Keratinocyte (primary cell): ENCODE measurements at regions not wholly inside any gene's neighbourhood (a gene's known extent, or its start where the extent isn't known, plus 50 kb on each side); places are given as distances from the start of the nearest gene placed in this dataset.

Source experiments
- DNase-seq: peaks from one replicate; pipeline ENCODE4 v3.0.0-alpha.2; 2011; ENCODE audit warnings: low read depth, missing footprints, low spot score
- FAIRE-seq: peaks from 2 replicates; lab custom pipeline; 2011; peaks lifted over from hg19 to GRCh38; lab: Jason Lieb, UNC
- H2AFZ ChIP-seq: 2 replicates; pipeline ENCODE4 v1.6.0; 2012; ENCODE audit warnings: low read length, control low read depth, inconsistent platforms; ENCODE audit not compliant: control insufficient read depth
- H3K27ac ChIP-seq: 2 replicates; pipeline ENCODE4 v1.5.1; 2011; ENCODE audit warnings: low read length; ENCODE audit not compliant: control insufficient read depth, insufficient read depth
- H3K27me3 ChIP-seq: 3 replicates; pipeline ENCODE4 v1.6.0; 2011; ENCODE audit warnings: low read length; ENCODE audit not compliant: control insufficient read depth, insufficient read depth; ENCODE audit errors: extremely low read depth
- H3K36me3 ChIP-seq, 2 experiments: 2 replicates in 1 of 2; 3 replicates in 1 of 2; pipeline ENCODE4 v1.5.1; 2011; ENCODE audit warnings: low read length in 2 of 2, mild to moderate bottlenecking in 1 of 2; ENCODE audit not compliant: control insufficient read depth in 2 of 2, insufficient read depth in 2 of 2; ENCODE audit errors: extremely low read depth in 1 of 2
- H3K4me1 ChIP-seq: 3 replicates; pipeline ENCODE4 v1.5.1; 2011; ENCODE audit warnings: low read length; ENCODE audit not compliant: control insufficient read depth, insufficient read depth; ENCODE audit errors: extremely low read depth
- H3K4me2 ChIP-seq: 3 replicates; pipeline ENCODE4 v1.6.0; 2011; ENCODE audit warnings: low read depth, low read length; ENCODE audit not compliant: control insufficient read depth, insufficient read depth; ENCODE audit errors: extremely low read depth
- H3K4me3 ChIP-seq, 3 experiments: fragments of 200-600 bp in 1 of 3; sonication (generic) in 1 of 3; 2 replicates in 2 of 3; 3 replicates in 1 of 3; pipeline ENCODE4 v1.5.1; 2011 to 2016; ENCODE audit warnings: low read length in 3 of 3, mild to moderate bottlenecking in 3 of 3, control low read depth in 2 of 3, inconsistent platforms in 1 of 3, low read depth in 1 of 3, mixed read lengths in 1 of 3, mixed run types in 1 of 3, moderate library complexity in 1 of 3; ENCODE audit not compliant: control insufficient read depth in 2 of 3, insufficient read depth in 2 of 3; ENCODE audit errors: extremely low read depth in 1 of 3
- H3K79me2 ChIP-seq: 2 replicates; pipeline ENCODE4 v1.6.0; 2012; ENCODE audit warnings: low read length; ENCODE audit not compliant: control insufficient read depth, insufficient read depth
- H3K9ac ChIP-seq: 3 replicates; pipeline ENCODE4 v1.6.0; 2011; ENCODE audit warnings: low read length; ENCODE audit not compliant: control insufficient read depth, insufficient read depth; ENCODE audit errors: extremely low read depth
- H3K9me1 ChIP-seq: 3 replicates; pipeline ENCODE4 v1.6.0; 2011; ENCODE audit warnings: low read length; ENCODE audit not compliant: control insufficient read depth, insufficient read depth; ENCODE audit errors: extremely low read depth
- H3K9me3 ChIP-seq: 2 replicates; pipeline ENCODE4 v1.5.1; 2012; ENCODE audit warnings: low read depth, low read length; ENCODE audit not compliant: control insufficient read depth
- H4K20me1 ChIP-seq: 3 replicates; pipeline ENCODE4 v1.6.0; 2011; ENCODE audit warnings: low read length; ENCODE audit not compliant: control insufficient read depth, insufficient read depth; ENCODE audit errors: extremely low read depth
- CTCF ChIP-seq, 3 experiments: IDR thresholded peaks in 1 of 3; conservative IDR thresholded peaks in 1 of 3; optimal IDR thresholded peaks in 1 of 3; 2 replicates in 2 of 3; 3 replicates in 1 of 3; pipeline versions ENCODE3 to v1.5.1; 2011; ENCODE audit warnings: low read length in 3 of 3, mild to moderate bottlenecking in 3 of 3, moderate library complexity in 2 of 3, control low read depth in 1 of 3, inconsistent platforms in 1 of 3; ENCODE audit not compliant: insufficient read depth in 2 of 3; ENCODE audit errors: extremely low read depth in 1 of 3
- EZH2 ChIP-seq: IDR thresholded peaks from one replicate; pipeline ENCODE4 v1.6.1; 2012; ENCODE audit warnings: inconsistent platforms, mild to moderate bottlenecking, low read length, moderate library complexity
- dilution Hi-C: fragments of 300-500 bp; cut with MboI; formaldehyde crosslinking; loops from one replicate; pipeline ENCODE4 v1.7.0; 2020; ENCODE audit warnings: low sequenced_read_pairs; ENCODE audit not compliant: extremely low pct_ligation_motif_present

- Histone ChIP-seq H3K27ac (no peak overlapping the region), H3K4me1 (no peaks in the 10 kb centered on the region), H3K4me2 (no peak overlapping the region), H3K36me3 (no peaks in the 10 kb centered on the region), H4K20me1 (no peaks in the 10 kb centered on the region), H3K27me3 (no peaks in the 10 kb centered on the region), H3K79me2 (no peaks in the 10 kb centered on the region), H3K9me1 (no peaks in the 10 kb centered on the region), H3K9me3 (no peaks in the 10 kb centered on the region), H3K9ac (no peak overlapping the region), H2AFZ (no peak overlapping the region), H3K4me3 (no peak overlapping the region)
- TF ChIP-seq CTCF (optimal IDR thresholded peaks at IDR 0.05 in 1 of 3, IDR thresholded peaks at IDR 0.05 in 1 of 3, conservative IDR thresholded peaks at IDR 0.05 in 1 of 3; ENCODE audit: extremely low read depth in 1 of 3, insufficient read depth in 2 of 3, low read length in 3 of 3) (no peak), EZH2 (no peak)
- dilution Hi-C loops, result no loop called here
- DNase-seq (no peak), FAIRE-seq (no peak)
Measured at GRCh38 chr3:106797461-106797860, 579.8 kb upstream of the CCDC54 start.

- Histone ChIP-seq H3K27me3 (no peaks in the 10 kb centered on the region), H3K9me1 (no peaks in the 10 kb centered on the region), H3K4me1 (no peaks in the 10 kb centered on the region), H2AFZ (no peak overlapping the region), H4K20me1 (no peaks in the 10 kb centered on the region), H3K36me3 (no peaks in the 10 kb centered on the region), H3K9ac (no peak overlapping the region), H3K4me2 (no peak overlapping the region), H3K4me3 (no peak overlapping the region), H3K79me2 (no peaks in the 10 kb centered on the region), H3K9me3 (no peaks in the 10 kb centered on the region), H3K27ac (no peak overlapping the region)
- no peak for TF ChIP-seq EZH2
- no peak for TF ChIP-seq CTCF (optimal IDR thresholded peaks at IDR 0.05 in 1 of 3, IDR thresholded peaks at IDR 0.05 in 1 of 3, conservative IDR thresholded peaks at IDR 0.05 in 1 of 3; ENCODE audit: extremely low read depth in 1 of 3, insufficient read depth in 2 of 3, low read length in 3 of 3)
- FAIRE-seq (no peak), DNase-seq (no peak)
- dilution Hi-C loops, result no loop called here
Measured at GRCh38 chr3:106805625-106806024, 571.6 kb upstream of the CCDC54 start.
